GM23338 (cell line): ENCODE measurements at regions not wholly inside any gene's neighbourhood (a gene's known extent, or its start where the extent isn't known, plus 50 kb on each side); places are given as distances from the start of the nearest gene placed in this dataset.

Experiments used
- ATAC-seq: fragments of 200-7000 bp; cut with Tn5 transposase; 3 replicates; pipeline ENCODE4 v1.9.1; 2020
- DNase-seq: peaks from one replicate; pipeline ENCODE4 v3.0.0-alpha.2; 2015; ENCODE audit warnings: low spot score
- H2AFZ ChIP-seq: fragments of 200-600 bp; sonication (generic); 2 replicates; pipeline ENCODE4 v1.8.0; 2016; ENCODE audit warnings: antibody characterized with exemption, mild to moderate bottlenecking, moderate library complexity
- H3F3A ChIP-seq: fragments of 200-600 bp; sonication (generic); replicated peaks from 2 replicates; pipeline ENCODE4 v1.8.0; 2017; ENCODE audit warnings: antibody characterized with exemption, mixed run types, low read depth
- H3K27ac ChIP-seq: fragments of 200-600 bp; sonication (generic); 2 replicates; pipeline ENCODE4 v1.6.1; 2016; ENCODE audit warnings: low read depth
- H3K27me3 ChIP-seq: fragments of 200-600 bp; sonication (generic); 2 replicates; pipeline ENCODE4 v1.8.0; 2016; ENCODE audit warnings: mild to moderate bottlenecking, mixed run types, moderate library complexity; ENCODE audit not compliant: insufficient read depth
- H3K36me3 ChIP-seq: fragments of 200-600 bp; sonication (generic); 2 replicates; pipeline ENCODE4 v1.8.0; 2016; ENCODE audit warnings: mild to moderate bottlenecking; ENCODE audit not compliant: insufficient read depth
- H3K4me1 ChIP-seq: fragments of 200-600 bp; sonication (generic); 2 replicates; pipeline ENCODE4 v1.8.0; 2016; ENCODE audit warnings: mild to moderate bottlenecking, moderate library complexity; ENCODE audit not compliant: insufficient read depth
- H3K4me2 ChIP-seq: fragments of 200-600 bp; sonication (generic); 2 replicates; pipeline ENCODE4 v1.7.1; 2017; ENCODE audit warnings: mixed run types
- H3K4me3 ChIP-seq: fragments of 200-600 bp; sonication (generic); 2 replicates; pipeline ENCODE4 v1.6.1; 2016; ENCODE audit warnings: mixed run types
- H3K79me2 ChIP-seq: fragments of 200-600 bp; sonication (generic); replicated peaks from 2 replicates; pipeline ENCODE4 v1.8.0; 2017; ENCODE audit warnings: mild to moderate bottlenecking; ENCODE audit not compliant: insufficient read depth
- H3K9me2 ChIP-seq: fragments of 200-600 bp; sonication (generic); 2 replicates; pipeline ENCODE4 v1.8.0; 2017; ENCODE audit not compliant: insufficient read depth
- H4K20me1 ChIP-seq: fragments of 200-600 bp; sonication (generic); replicated peaks from 2 replicates; pipeline ENCODE4 v1.8.0; 2017; ENCODE audit warnings: mild to moderate bottlenecking; ENCODE audit not compliant: insufficient read depth
- H3K27ac Mint-ChIP-seq: 2 replicates; pipeline ENCODE4 v1.8.0; 2020; ENCODE audit warnings: inconsistent platforms, mild to moderate bottlenecking, moderate library complexity, mixed read lengths
- H3K27me3 Mint-ChIP-seq: 3 replicates; pipeline ENCODE4 v1.8.0; 2022; ENCODE audit warnings: low read depth, mild to moderate bottlenecking, moderate library complexity, mixed read lengths, inconsistent platforms; ENCODE audit not compliant: insufficient read depth, poor library complexity
- H3K36me3 Mint-ChIP-seq: 3 replicates; pipeline ENCODE4 v1.8.0; 2021; ENCODE audit warnings: low read depth, mild to moderate bottlenecking, inconsistent platforms, moderate library complexity, mixed read lengths
- H3K4me1 Mint-ChIP-seq: 3 replicates; pipeline ENCODE4 v1.8.0; 2020; ENCODE audit warnings: mild to moderate bottlenecking, inconsistent platforms, mixed read lengths
- H3K4me3 Mint-ChIP-seq: 3 replicates; pipeline ENCODE4 v1.8.0; 2021; ENCODE audit warnings: moderate library complexity, mild to moderate bottlenecking, inconsistent platforms, mixed read lengths
- H3K9me3 Mint-ChIP-seq: 3 replicates; pipeline ENCODE4 v1.8.0; 2020; ENCODE audit warnings: moderate library complexity, mild to moderate bottlenecking, inconsistent platforms, mixed read lengths
- CREB1 ChIP-seq: fragments of 250-450 bp; sonication (Bioruptor Pico); IDR thresholded peaks from 2 replicates; pipeline ENCODE4 v1.5.0; 2020; ENCODE audit warnings: low read depth, mild to moderate bottlenecking, moderate library complexity
- CTCF ChIP-seq, 2 experiments: fragments of 200-600 bp in 1 of 2; sonication (generic) in 1 of 2; conservative IDR thresholded peaks; 2 replicates each; pipeline versions ENCODE4 v1.5.1 to v1.6.1; 2016 to 2017; ENCODE audit warnings: antibody characterized with exemption in 2 of 2, low read depth in 2 of 2, mild to moderate bottlenecking in 2 of 2, moderate library complexity in 1 of 2
- ETS1 ChIP-seq: IDR thresholded peaks from 2 replicates; pipeline ENCODE4 v1.6.1; 2016; ENCODE audit warnings: antibody characterized with exemption
- EZH2 ChIP-seq: fragments of 200-600 bp; sonication (generic); IDR thresholded peaks from one replicate; pipeline ENCODE4 v1.8.0; 2017; ENCODE audit warnings: antibody characterized with exemption, mild to moderate bottlenecking, low read depth; ENCODE audit not compliant: unreplicated experiment
- EZH2phosphoT487 ChIP-seq: fragments of 200-600 bp; sonication (generic); IDR thresholded peaks from one replicate; pipeline ENCODE4 v1.8.1; 2018; ENCODE audit warnings: antibody characterized with exemption; ENCODE audit not compliant: unreplicated experiment
- JUNB ChIP-seq: IDR thresholded peaks from one replicate; pipeline ENCODE4 v1.6.1; 2016; ENCODE audit warnings: antibody characterized with exemption; ENCODE audit not compliant: unreplicated experiment
- NANOG ChIP-seq: IDR thresholded peaks from 2 replicates; pipeline ENCODE4 v1.6.1; 2016; ENCODE audit warnings: antibody characterized with exemption, borderline replicate concordance
- POLR2AphosphoS5 ChIP-seq: IDR thresholded peaks from 2 replicates; pipeline ENCODE4 v1.6.1; 2016; ENCODE audit warnings: antibody characterized with exemption, low read depth
- REST ChIP-seq: IDR thresholded peaks from one replicate; pipeline ENCODE4 v1.6.1; 2018; ENCODE audit warnings: antibody characterized with exemption; ENCODE audit not compliant: unreplicated experiment
- STAT1 ChIP-seq: IDR thresholded peaks from one replicate; pipeline ENCODE4 v1.6.1; 2016; ENCODE audit warnings: antibody characterized with exemption; ENCODE audit not compliant: unreplicated experiment
- ZNF114 ChIP-seq: fragments of 250-450 bp; sonication (Bioruptor Pico); IDR thresholded peaks from 2 replicates; pipeline ENCODE4 v1.5.0; 2020; ENCODE audit warnings: mild to moderate bottlenecking, moderate library complexity
- ZNF331 ChIP-seq: fragments of 250-450 bp; sonication (Bioruptor Pico); IDR thresholded peaks from 2 replicates; pipeline ENCODE4 v1.5.0; 2020; ENCODE audit warnings: low read depth, mild to moderate bottlenecking, moderate library complexity
- ZNF462 ChIP-seq: fragments of 250-450 bp; sonication (Bioruptor Pico); IDR thresholded peaks from 2 replicates; pipeline ENCODE4 v1.5.0; 2020; ENCODE audit warnings: mild to moderate bottlenecking, moderate library complexity

- TF ChIP-seq EZH2 (no peak), ZNF114 (no peak), ETS1 (no peak), NANOG (no peak), REST (no peak), EZH2phosphoT487 (no peak), JUNB (no peak), POLR2AphosphoS5 (no peak), CREB1 (CRISPR knock-in tag) (no peak)
Observed at GRCh38 chr20:52572687-52573086, 381.1 kb upstream of the ZFP64 start (continued).

GRCh38 chr20:52569201-52569600, 377.6 kb upstream of the ZFP64 start:
- H3K4me3 Mint-ChIP-seq = no peak overlapping the region
- Histone ChIP-seq H3K27ac (no peak overlapping the region), H3K9me2 (0 out of 2 replicates have a peak, but pooled peaks cover 2% of the 10 kb centered on the region), H2AFZ (no peak overlapping the region), H4K20me1 (no peaks in the 10 kb centered on the region), H3K4me1 (no peaks in the 10 kb centered on the region), H3K36me3 (no peaks in the 10 kb centered on the region), H3K4me3 (no peak overlapping the region), H3K27me3 (no peaks in the 10 kb centered on the region), H3K4me2 (no peak overlapping the region), H3K79me2 (no peaks in the 10 kb centered on the region), H3F3A (no peaks in the 10 kb centered on the region)
- H3K4me1 Mint-ChIP-seq = 0 out of 3 replicates have a peak, but pooled peaks cover 3% of the 10 kb centered on the region
- no peaks in the 10 kb centered on the region for H3K9me3 Mint-ChIP-seq
- no peak for ATAC-seq
- H3K36me3 Mint-ChIP-seq = peaks cover 2% of the 10 kb centered on the region; the same call in 1 of the 3 replicates
- peaks cover 2% of the 10 kb centered on the region for H3K27me3 Mint-ChIP-seq
- H3K27ac Mint-ChIP-seq = peak overlapping the region; percentile 76; the same call in 1 of the 2 replicates
- no peak for DNase-seq
- TF ChIP-seq POLR2AphosphoS5 (no peak), ZNF331 (CRISPR knock-in tag) (no peak), EZH2 (no peak), CTCF (conservative IDR thresholded peaks at IDR 0.05; ENCODE audit: low read depth in 2 of 2) (no peak), ZNF462 (CRISPR knock-in tag) (no peak), NANOG (no peak), CREB1 (CRISPR knock-in tag) (no peak), ZNF114 (no peak), STAT1 (no peak)
